Right ventricle myocardium superior (tissue), 1 donor: ENCODE measurements at regions not wholly inside any gene's neighbourhood (a gene's known extent, or its start where the extent isn't known, plus 50 kb on each side); places are given as distances from the start of the nearest gene placed in this dataset.

Experiments
- ATAC-seq: fragments of 200-7000 bp; cut with Tn5 transposase; one replicate; pipeline ENCODE4 v1.9.1; 2020; ENCODE audit warnings: mild to moderate bottlenecking; ENCODE audit not compliant: poor library complexity
- DNase-seq: peaks from one replicate; pipeline ENCODE4 v3.0.0-alpha.2; 2020
- intact Hi-C: fragments of 100-400 bp; cut with DNase I; formaldehyde crosslinking; loops from one replicate; pipeline ENCODE4 v1.11.2; 2022
- donor health status: DM: no; HTN: yes; CAD: no; lungs with severe emphysema.

- intact Hi-C loops = no loop called here
- ATAC-seq = no peak
- no peak for DNase-seq
Observed at GRCh38 chr13:73516731-73517130, 457.9 kb downstream of the KLF5 start.

GRCh38 chr13:73514208-73514607 lies 455.4 kb downstream of the KLF5 start:
- DNase-seq = no peak
- no peak for ATAC-seq

GRCh38 chr13:73513751-73514150 lies 454.9 kb downstream of the KLF5 start:
- DNase-seq = no peak
- no peak for ATAC-seq
- intact Hi-C loops = no loop called here

More at GRCh38 chr13:73514208-73514607, 455.4 kb downstream of the KLF5 start:
- intact Hi-C loops = no loop called here

GRCh38 chr13:73508841-73509240 lies 450.0 kb downstream of the KLF5 start:
- intact Hi-C loops = no loop called here
- ATAC-seq = no peak
- DNase-seq = no peak

GRCh38 chr13:73505376-73505890 lies 446.6 kb downstream of the KLF5 start:
- intact Hi-C loops = no loop called here
- DNase-seq (no peak), ATAC-seq (no peak)

- intact Hi-C loops = no loop called here
- ATAC-seq (no peak), DNase-seq (no peak)
Observed at GRCh38 chr13:73499695-73500094, 440.9 kb downstream of the KLF5 start.

- DNase-seq (no peak), ATAC-seq (no peak)
- intact Hi-C loops = no loop called here
Observed at GRCh38 chr13:73497430-73497829, 438.6 kb downstream of the KLF5 start.

GRCh38 chr13:73496711-73497110 lies 437.9 kb downstream of the KLF5 start:
- intact Hi-C loops = no loop called here
- DNase-seq = no peak
- ATAC-seq = no peak

GRCh38 chr13:73492811-73493210 lies 434.0 kb downstream of the KLF5 start:
- no peak for DNase-seq
- intact Hi-C loops = no loop called here
- no peak for ATAC-seq

GRCh38 chr13:73482556-73482955 lies 423.8 kb downstream of the KLF5 start:
- intact Hi-C loops = no loop called here
- DNase-seq = no peak
- no peak for ATAC-seq

- intact Hi-C loops = no loop called here
Observed at GRCh38 chr13:73481886-73482445, 423.2 kb downstream of the KLF5 start.

GRCh38 chr13:73480779-73481559 lies 422.2 kb downstream of the KLF5 start:
- intact Hi-C loops = no loop called here
- no peak for ATAC-seq
- DNase-seq = no peak

More at GRCh38 chr13:73481886-73482445, 423.2 kb downstream of the KLF5 start:
- ATAC-seq = no peak
- no peak for DNase-seq

GRCh38 chr13:73479856-73480255 lies 421.1 kb downstream of the KLF5 start:
- intact Hi-C loops = no loop called here
- no peak for DNase-seq
- ATAC-seq = no peak

- no peak for DNase-seq
- ATAC-seq = no peak
- intact Hi-C loops = no loop called here
Observed at GRCh38 chr13:73479351-73479750, 420.5 kb downstream of the KLF5 start.

- no peak for DNase-seq
- no peak for ATAC-seq
- intact Hi-C loops = no loop called here
Observed at GRCh38 chr13:73477441-73477840, 418.6 kb downstream of the KLF5 start.

- ATAC-seq (no peak), DNase-seq (no peak)
- intact Hi-C loops = no loop called here
Observed at GRCh38 chr13:73473016-73473415, 414.2 kb downstream of the KLF5 start.

- ATAC-seq (no peak), DNase-seq (no peak)
- intact Hi-C loops = no loop called here
Observed at GRCh38 chr13:73467125-73467524, 408.3 kb downstream of the KLF5 start.

- intact Hi-C loops = no loop called here
- DNase-seq = no peak
- no peak for ATAC-seq
Observed at GRCh38 chr13:73466561-73466960, 407.8 kb downstream of the KLF5 start.

GRCh38 chr13:73465617-73465971 lies 406.8 kb downstream of the KLF5 start:
- ATAC-seq = no peak
- intact Hi-C loops = no loop called here
- no peak for DNase-seq
